ENCODE measurements at regions not wholly inside any gene's neighbourhood (a gene's known extent, or its start where the extent isn't known, plus 50 kb on each side); places are given as distances from the start of the nearest gene placed in this dataset.

- ChIA-PET POLR2A (no interaction called here), CTCF (interaction anchor here in 1 of 2 donors (0.7 kb wide), 1 partner anchor 960 kb away, joined by 3 read pairs; no protein-coding TSS in a partner anchor)
- WGBS (ENCODE audit: insufficient coverage), result no CpG with 5 or more reads among the region's 1 CpG
- Mint-ChIP-seq H3K9me3 (peaks cover 16 to 21% (median 20%) of the 10 kb centered on the region in 3 donors), H3K4me1 (no peaks in the 10 kb centered on the region), H3K27me3 (no peaks in the 10 kb centered on the region), H3K4me3 (no peak overlapping the region), H3K27ac (no peak overlapping the region), H3K36me3 (no peaks in the 10 kb centered on the region)
- no peaks in the 10 kb centered on the region for H3K36me3 ChIP-seq (ENCODE audit: control insufficient read depth in 2 of 2, extremely low read depth in 1 of 2, insufficient read depth in 1 of 2, low read length in 1 of 2)
- H3K9me3 ChIP-seq, result no peaks in the 10 kb centered on the region
- no peak overlapping the region for H3K4me3 ChIP-seq (ENCODE audit: control insufficient read depth in 1 of 2, extremely low read depth in 1 of 2, low read length in 1 of 2)
- H3K27ac ChIP-seq (ENCODE audit: low read length), result no peak overlapping the region
- no peaks in the 10 kb centered on the region for H3K27me3 ChIP-seq (replicated peaks in 1 of 2; ENCODE audit: control insufficient read depth in 2 of 2, extremely low read depth in 1 of 2, insufficient read depth in 2 of 2, low read length in 1 of 2)
- ATAC-seq (replicated peaks in 1 of 4) (no peak), DNase-seq (no peak)
- H3K4me1 ChIP-seq (ENCODE audit: control insufficient read depth in 1 of 2, extremely low read depth in 1 of 2, insufficient read depth in 2 of 2, low read length in 2 of 2), result no peaks in the 10 kb centered on the region
These were observed 157.1 kb downstream of the TRIML1 start for GRCh38 chr4:188296331-188296730.

DNA sequence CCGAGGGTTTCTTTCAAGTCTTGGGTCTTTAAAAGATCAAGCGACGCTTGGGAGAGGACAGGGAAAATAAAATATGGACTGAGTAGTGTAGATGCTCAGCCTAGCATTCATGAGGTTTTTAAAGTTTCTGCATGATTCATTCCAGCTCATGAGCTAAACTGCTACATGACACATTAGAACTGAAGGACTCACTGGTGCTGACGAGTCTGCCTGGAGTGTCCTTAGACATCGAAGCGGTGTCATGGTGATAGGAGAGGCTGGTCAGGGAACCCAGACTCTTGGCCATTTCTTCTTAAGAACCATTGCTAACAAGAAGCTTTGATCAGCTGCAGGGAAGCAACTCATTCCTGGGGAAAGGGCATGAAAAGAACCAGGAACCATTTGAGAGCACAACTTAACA, 158.6 kb downstream of the TRIML1 start:
- no CpG with 5 or more reads among the region's 6 CpGs for WGBS (ENCODE audit: insufficient coverage)
- H3K4me3 Mint-ChIP-seq, result no peak overlapping the region
- CTCF ChIA-PET, result interaction anchor here in 1 of 2 donors (0.5 kb wide), 1 partner anchor 26 kb away, joined by 7 read pairs; no protein-coding TSS in a partner anchor

GRCh38 chr4:188299161-188299560, 159.9 kb downstream of the TRIML1 start:
- Histone ChIP-seq H3K9me3 (no peaks in the 10 kb centered on the region), H3K36me3 (ENCODE audit: control insufficient read depth in 2 of 2, extremely low read depth in 1 of 2, insufficient read depth in 1 of 2, low read length in 1 of 2) (no peaks in the 10 kb centered on the region), H3K4me1 (ENCODE audit: control insufficient read depth in 1 of 2, extremely low read depth in 1 of 2, insufficient read depth in 2 of 2, low read length in 2 of 2) (no peaks in the 10 kb centered on the region), H3K4me3 (ENCODE audit: control insufficient read depth in 1 of 2, extremely low read depth in 1 of 2, low read length in 1 of 2) (no peak overlapping the region), H3K27ac (ENCODE audit: low read length) (no peak overlapping the region), H3K27me3 (replicated peaks in 1 of 2; ENCODE audit: control insufficient read depth in 2 of 2, extremely low read depth in 1 of 2, insufficient read depth in 2 of 2, low read length in 1 of 2) (no peaks in the 10 kb centered on the region)
- CTCF ChIA-PET, result no interaction called here
- Mint-ChIP-seq H3K27me3 (no peaks in the 10 kb centered on the region), H3K4me3 (no peak overlapping the region), H3K27ac (no peak overlapping the region), H3K4me1 (no peaks in the 10 kb centered on the region), H3K9me3 (peaks cover 16 to 24% (median 20%) of the 10 kb centered on the region in 3 donors), H3K36me3 (no peaks in the 10 kb centered on the region)
- POLR2A ChIA-PET, result no interaction called here
- ATAC-seq (replicated peaks in 1 of 4) (no peak), DNase-seq (no peak)
- WGBS (ENCODE audit: insufficient coverage), result 93% methylated on average over 4 of the region's 7 CpGs

More for the DNA sequence above, 158.6 kb downstream of the TRIML1 start:
- H3K27ac ChIP-seq (ENCODE audit: low read length), result no peak overlapping the region
- H3K9me3 ChIP-seq, result no peaks in the 10 kb centered on the region
- no peaks in the 10 kb centered on the region for H3K27me3 Mint-ChIP-seq
- H3K9me3 Mint-ChIP-seq, result peaks cover 16 to 24% (median 20%) of the 10 kb centered on the region in 3 donors
- ATAC-seq (replicated peaks in 1 of 4) (no peak), DNase-seq (no peak)
- no peaks in the 10 kb centered on the region for H3K4me1 Mint-ChIP-seq
- no peaks in the 10 kb centered on the region for H3K27me3 ChIP-seq (replicated peaks in 1 of 2; ENCODE audit: control insufficient read depth in 2 of 2, extremely low read depth in 1 of 2, insufficient read depth in 2 of 2, low read length in 1 of 2)
- no peaks in the 10 kb centered on the region for H3K4me1 ChIP-seq (ENCODE audit: control insufficient read depth in 1 of 2, extremely low read depth in 1 of 2, insufficient read depth in 2 of 2, low read length in 2 of 2)
- no peak overlapping the region for H3K4me3 ChIP-seq (ENCODE audit: control insufficient read depth in 1 of 2, extremely low read depth in 1 of 2, low read length in 1 of 2)
- H3K36me3 Mint-ChIP-seq, result no peaks in the 10 kb centered on the region
- no peak overlapping the region for H3K27ac Mint-ChIP-seq
- POLR2A ChIA-PET, result no interaction called here
- H3K36me3 ChIP-seq (ENCODE audit: control insufficient read depth in 2 of 2, extremely low read depth in 1 of 2, insufficient read depth in 1 of 2, low read length in 1 of 2), result no peaks in the 10 kb centered on the region

DNA sequence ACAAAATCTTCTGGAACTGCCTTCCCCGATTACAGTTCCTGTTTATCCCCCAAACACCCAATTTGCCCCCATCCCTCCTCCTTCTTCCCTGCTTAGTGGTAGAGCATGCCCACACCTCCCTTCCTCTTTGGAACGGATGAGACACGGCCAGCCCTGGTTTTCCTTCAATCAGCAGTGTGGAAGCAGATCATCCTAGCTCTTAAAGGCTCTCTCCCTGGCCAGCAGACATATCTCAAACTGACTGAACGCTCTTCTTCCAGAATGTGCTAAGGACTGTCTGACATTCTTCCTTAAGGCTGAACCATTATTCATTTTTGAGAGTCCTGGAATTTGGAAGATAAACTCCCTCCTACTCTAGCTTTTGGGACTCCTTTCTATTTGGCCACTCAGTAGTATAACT, 161.1 kb downstream of the TRIML1 start:
- Mint-ChIP-seq H3K4me1 (no peaks in the 10 kb centered on the region), H3K9me3 (peaks cover 16 to 20% (median 16%) of the 10 kb centered on the region in 3 donors), H3K4me3 (no peak overlapping the region), H3K27ac (no peak overlapping the region), H3K27me3 (no peaks in the 10 kb centered on the region), H3K36me3 (no peaks in the 10 kb centered on the region)
- H3K36me3 ChIP-seq (ENCODE audit: control insufficient read depth in 2 of 2, extremely low read depth in 1 of 2, insufficient read depth in 1 of 2, low read length in 1 of 2), result no peaks in the 10 kb centered on the region
- H3K4me3 ChIP-seq (ENCODE audit: control insufficient read depth in 1 of 2, extremely low read depth in 1 of 2, low read length in 1 of 2), result no peak overlapping the region
- POLR2A ChIA-PET, result no interaction called here
- H3K27ac ChIP-seq (ENCODE audit: low read length), result no peak overlapping the region
- no peaks in the 10 kb centered on the region for H3K27me3 ChIP-seq (replicated peaks in 1 of 2; ENCODE audit: control insufficient read depth in 2 of 2, extremely low read depth in 1 of 2, insufficient read depth in 2 of 2, low read length in 1 of 2)
- 35% methylated on average over 3 of the region's 4 CpGs for WGBS (ENCODE audit: insufficient coverage)
- CTCF ChIA-PET, result interaction anchor here in 1 of 2 donors (0.6 kb wide), 1 partner anchor 72 kb away, joined by 4 read pairs; no protein-coding TSS in a partner anchor
- H3K9me3 ChIP-seq, result no peaks in the 10 kb centered on the region
- no peak for DNase-seq
- ATAC-seq (replicated peaks in 1 of 4), result no peak
- no peaks in the 10 kb centered on the region for H3K4me1 ChIP-seq (ENCODE audit: control insufficient read depth in 1 of 2, extremely low read depth in 1 of 2, insufficient read depth in 2 of 2, low read length in 2 of 2)

DNA sequence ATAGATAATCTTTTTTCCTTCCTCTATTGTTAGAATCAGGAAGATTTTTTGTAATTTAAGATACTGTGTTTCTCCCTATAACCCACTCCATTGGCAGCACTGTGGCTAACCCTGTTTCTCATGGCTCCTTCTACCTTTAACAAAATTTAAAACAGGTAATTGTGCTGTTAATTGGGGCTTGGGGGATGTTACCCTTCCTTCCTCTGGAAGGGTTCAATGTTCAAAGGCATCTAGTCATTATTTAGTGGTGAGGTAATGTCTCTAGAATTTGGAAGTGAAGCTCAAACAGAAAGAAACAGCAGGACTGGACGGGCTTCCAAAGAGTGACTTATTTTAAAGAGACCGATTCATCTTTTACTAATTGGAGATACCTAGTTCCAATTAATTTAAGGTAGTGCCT, 166.4 kb downstream of the TRIML1 start:
- no peak overlapping the region for H3K27ac ChIP-seq (ENCODE audit: low read length)
- H3K36me3 ChIP-seq (ENCODE audit: control insufficient read depth in 2 of 2, extremely low read depth in 1 of 2, insufficient read depth in 1 of 2, low read length in 1 of 2), result no peaks in the 10 kb centered on the region
- WGBS (ENCODE audit: insufficient coverage), result no CpG with 5 or more reads among the region's 2 CpGs
- H3K4me3 Mint-ChIP-seq, result no peak overlapping the region
- H3K4me1 Mint-ChIP-seq, result no peaks in the 10 kb centered on the region
- no peaks in the 10 kb centered on the region for H3K27me3 Mint-ChIP-seq
- no peaks in the 10 kb centered on the region for H3K9me3 ChIP-seq
- ChIA-PET CTCF (no interaction called here), POLR2A (no interaction called here)
- H3K4me1 ChIP-seq (ENCODE audit: control insufficient read depth in 1 of 2, extremely low read depth in 1 of 2, insufficient read depth in 2 of 2, low read length in 2 of 2), result no peaks in the 10 kb centered on the region
- no peak overlapping the region for H3K4me3 ChIP-seq (ENCODE audit: control insufficient read depth in 1 of 2, extremely low read depth in 1 of 2, low read length in 1 of 2)
- ATAC-seq (replicated peaks in 1 of 4) (no peak), DNase-seq (no peak)
- peaks cover 9 to 12% (median 10%) of the 10 kb centered on the region in 3 donors for H3K9me3 Mint-ChIP-seq
- H3K36me3 Mint-ChIP-seq, result no peaks in the 10 kb centered on the region
- H3K27ac Mint-ChIP-seq, result no peak overlapping the region
- H3K27me3 ChIP-seq (replicated peaks in 1 of 2; ENCODE audit: control insufficient read depth in 2 of 2, extremely low read depth in 1 of 2, insufficient read depth in 2 of 2, low read length in 1 of 2), result no peaks in the 10 kb centered on the region

- ChIA-PET CTCF (interaction anchor here in 1 of 2 donors (0.6 kb wide), 1 partner anchor 39 kb away, joined by 3 read pairs; no protein-coding TSS in a partner anchor), POLR2A (no interaction called here)
- no peak overlapping the region for H3K27ac Mint-ChIP-seq
- H3K27ac ChIP-seq (ENCODE audit: low read length), result no peak overlapping the region
- ATAC-seq (replicated peaks in 1 of 4) (no peak), DNase-seq (no peak)
- no peak overlapping the region for H3K4me3 ChIP-seq (ENCODE audit: control insufficient read depth in 1 of 2, extremely low read depth in 1 of 2, low read length in 1 of 2)
- no peaks in the 10 kb centered on the region for H3K9me3 ChIP-seq
- H3K9me3 Mint-ChIP-seq, result peaks cover 4 to 10% (median 5%) of the 10 kb centered on the region in 3 donors
- H3K36me3 Mint-ChIP-seq, result no peaks in the 10 kb centered on the region
- no peak overlapping the region for H3K4me3 Mint-ChIP-seq
- H3K27me3 ChIP-seq (replicated peaks in 1 of 2; ENCODE audit: control insufficient read depth in 2 of 2, extremely low read depth in 1 of 2, insufficient read depth in 2 of 2, low read length in 1 of 2), result no peaks in the 10 kb centered on the region
- 100% methylated on average over 1 of the region's 4 CpGs for WGBS (ENCODE audit: insufficient coverage)
- no peaks in the 10 kb centered on the region for H3K4me1 ChIP-seq (ENCODE audit: control insufficient read depth in 1 of 2, extremely low read depth in 1 of 2, insufficient read depth in 2 of 2, low read length in 2 of 2)
- H3K27me3 Mint-ChIP-seq, result no peaks in the 10 kb centered on the region
- no peaks in the 10 kb centered on the region for H3K4me1 Mint-ChIP-seq
- no peaks in the 10 kb centered on the region for H3K36me3 ChIP-seq (ENCODE audit: control insufficient read depth in 2 of 2, extremely low read depth in 1 of 2, insufficient read depth in 1 of 2, low read length in 1 of 2)
These were observed 168.3 kb downstream of the TRIML1 start for GRCh38 chr4:188307591-188307990.

GRCh38 chr4:188308142-188308541, 168.9 kb downstream of the TRIML1 start:
- Mint-ChIP-seq H3K27ac (no peak overlapping the region), H3K4me3 (no peak overlapping the region), H3K27me3 (no peaks in the 10 kb centered on the region), H3K36me3 (no peaks in the 10 kb centered on the region), H3K9me3 (peaks cover 5 to 10% (median 9%) of the 10 kb centered on the region in 3 donors), H3K4me1 (no peaks in the 10 kb centered on the region)
- H3K4me1 ChIP-seq (ENCODE audit: control insufficient read depth in 1 of 2, extremely low read depth in 1 of 2, insufficient read depth in 2 of 2, low read length in 2 of 2), result no peaks in the 10 kb centered on the region
- ATAC-seq (replicated peaks in 1 of 4) (no peak), DNase-seq (no peak)
- WGBS (ENCODE audit: insufficient coverage), result no CpG with 5 or more reads among the region's 6 CpGs
- POLR2A ChIA-PET, result no interaction called here
- H3K9me3 ChIP-seq, result no peaks in the 10 kb centered on the region
- H3K27me3 ChIP-seq (replicated peaks in 1 of 2; ENCODE audit: control insufficient read depth in 2 of 2, extremely low read depth in 1 of 2, insufficient read depth in 2 of 2, low read length in 1 of 2), result no peaks in the 10 kb centered on the region
- H3K36me3 ChIP-seq (ENCODE audit: control insufficient read depth in 2 of 2, extremely low read depth in 1 of 2, insufficient read depth in 1 of 2, low read length in 1 of 2), result no peaks in the 10 kb centered on the region
- H3K27ac ChIP-seq (ENCODE audit: low read length), result no peak overlapping the region
- H3K4me3 ChIP-seq (ENCODE audit: control insufficient read depth in 1 of 2, extremely low read depth in 1 of 2, low read length in 1 of 2), result no peak overlapping the region
- CTCF ChIA-PET, result no interaction called here

Measured in T-cell (primary cell).